ENCODE measurements at regions not wholly inside any gene's neighbourhood (a gene's known extent, or its start where the extent isn't known, plus 50 kb on each side); places are given as distances from the start of the nearest gene placed in this dataset.

DNA sequence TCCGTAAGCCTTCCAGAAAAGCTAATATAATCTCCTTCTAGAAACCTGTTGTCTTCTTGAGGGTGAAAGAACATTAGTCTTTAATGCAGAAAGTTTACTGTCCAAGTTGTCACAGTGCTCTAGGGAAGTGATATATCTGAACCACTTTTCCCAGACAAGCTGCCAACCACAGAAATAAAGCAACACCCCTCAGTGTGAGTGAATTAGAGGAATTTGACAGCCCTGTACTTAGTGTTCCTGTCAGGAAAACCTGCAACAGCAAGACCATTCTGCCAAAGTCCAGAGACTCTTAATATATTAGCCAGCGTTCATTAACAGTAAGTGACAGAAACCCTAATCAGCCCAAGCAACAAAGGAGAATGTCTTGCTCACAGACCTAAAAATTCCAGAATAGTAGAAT lies 137.7 kb downstream of the KATNIP start:
- TF ChIP-seq POLR2AphosphoS5 (IDR thresholded peaks at IDR 0.05; ENCODE audit: low read depth, low read length) (no peak), SIN3A (IDR thresholded peaks at IDR 0.05; ENCODE audit: low read depth) (no peak), SRF (IDR thresholded peaks at IDR 0.05; ENCODE audit: low read depth) (no peak), ELF1 (IDR thresholded peaks at IDR 0.05; ENCODE audit: borderline replicate concordance, low read depth) (no peak), RAD21 (IDR thresholded peaks at IDR 0.05; ENCODE audit: low read depth) (no peak), ZNF274 (IDR thresholded peaks at IDR 0.05; ENCODE audit: low read depth, low read length) (no peak), MAX (IDR thresholded peaks at IDR 0.05) (no peak), TCF7L2 (IDR thresholded peaks at IDR 0.05; ENCODE audit: borderline replicate concordance, extremely low read depth, insufficient read depth, insufficient read length) (no peak), SP1 (IDR thresholded peaks at IDR 0.05; ENCODE audit: low read depth) (no peak)
- TF ChIP-seq, protein P1, sequence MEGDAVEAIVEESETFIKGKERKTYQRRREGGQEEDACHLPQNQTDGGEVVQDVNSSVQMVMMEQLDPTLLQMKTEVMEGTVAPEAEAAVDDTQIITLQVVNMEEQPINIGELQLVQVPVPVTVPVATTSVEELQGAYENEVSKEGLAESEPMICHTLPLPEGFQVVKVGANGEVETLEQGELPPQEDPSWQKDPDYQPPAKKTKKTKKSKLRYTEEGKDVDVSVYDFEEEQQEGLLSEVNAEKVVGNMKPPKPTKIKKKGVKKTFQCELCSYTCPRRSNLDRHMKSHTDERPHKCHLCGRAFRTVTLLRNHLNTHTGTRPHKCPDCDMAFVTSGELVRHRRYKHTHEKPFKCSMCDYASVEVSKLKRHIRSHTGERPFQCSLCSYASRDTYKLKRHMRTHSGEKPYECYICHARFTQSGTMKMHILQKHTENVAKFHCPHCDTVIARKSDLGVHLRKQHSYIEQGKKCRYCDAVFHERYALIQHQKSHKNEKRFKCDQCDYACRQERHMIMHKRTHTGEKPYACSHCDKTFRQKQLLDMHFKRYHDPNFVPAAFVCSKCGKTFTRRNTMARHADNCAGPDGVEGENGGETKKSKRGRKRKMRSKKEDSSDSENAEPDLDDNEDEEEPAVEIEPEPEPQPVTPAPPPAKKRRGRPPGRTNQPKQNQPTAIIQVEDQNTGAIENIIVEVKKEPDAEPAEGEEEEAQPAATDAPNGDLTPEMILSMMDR (IDR thresholded peaks at IDR 0.05 in 2 of 3, conservative IDR thresholded peaks at IDR 0.05 in 1 of 3; ENCODE audit: borderline replicate concordance in 1 of 3, insufficient read depth in 1 of 3, low read depth in 2 of 3, low read length in 2 of 3) = no peak
- TF ChIP-seq, protein P2, sequence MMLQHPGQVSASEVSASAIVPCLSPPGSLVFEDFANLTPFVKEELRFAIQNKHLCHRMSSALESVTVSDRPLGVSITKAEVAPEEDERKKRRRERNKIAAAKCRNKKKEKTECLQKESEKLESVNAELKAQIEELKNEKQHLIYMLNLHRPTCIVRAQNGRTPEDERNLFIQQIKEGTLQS (IDR thresholded peaks at IDR 0.05) = no peak
